Mucosa of gallbladder (tissue), 1 donor: ENCODE measurements at regions not wholly inside any gene's neighbourhood (a gene's known extent, or its start where the extent isn't known, plus 50 kb on each side); places are given as distances from the start of the nearest gene placed in this dataset.
"Not testable (repeated sequence)": the region's sequence is repeated elsewhere in the genome, so short reads cannot be mapped to it uniquely, and the experiment has no call there.

ENCODE experiments used
- DNase-seq: peaks from one replicate; pipeline ENCODE4 v3.0.0-alpha.2; 2020; ENCODE audit warnings: low spot score
- donor health status: DM: no; HTN: no; CAD: no.

GRCh38 chr1:120465900-120466299 lies 51.1 kb downstream of the NBPF8 start:
- DNase-seq = not testable (repeated sequence)

DNA sequence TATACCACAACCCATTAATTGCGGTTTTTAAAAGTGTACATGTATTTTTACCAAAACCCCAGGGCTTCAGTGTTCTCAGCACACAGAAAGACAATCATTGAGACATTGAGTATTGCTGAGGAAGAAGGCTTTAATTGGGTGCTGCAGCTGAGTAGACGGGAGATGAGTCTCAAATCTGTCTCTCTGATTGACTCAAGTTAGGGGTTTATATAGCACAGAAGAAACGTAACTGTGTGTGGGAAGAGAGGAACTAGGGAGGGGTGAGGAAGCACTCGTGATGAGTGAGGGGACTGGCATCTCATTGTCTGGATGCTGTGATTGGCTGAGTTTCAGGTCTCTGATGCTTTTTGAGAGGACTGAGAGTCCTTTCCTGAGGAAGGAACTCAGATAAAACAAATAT lies 62.8 kb downstream of the NBPF8 start:
- DNase-seq = not testable (repeated sequence)

- DNase-seq = not testable (repeated sequence)
Observed at GRCh38 chr1:120478400-120478799, 63.6 kb downstream of the NBPF8 start.

DNA sequence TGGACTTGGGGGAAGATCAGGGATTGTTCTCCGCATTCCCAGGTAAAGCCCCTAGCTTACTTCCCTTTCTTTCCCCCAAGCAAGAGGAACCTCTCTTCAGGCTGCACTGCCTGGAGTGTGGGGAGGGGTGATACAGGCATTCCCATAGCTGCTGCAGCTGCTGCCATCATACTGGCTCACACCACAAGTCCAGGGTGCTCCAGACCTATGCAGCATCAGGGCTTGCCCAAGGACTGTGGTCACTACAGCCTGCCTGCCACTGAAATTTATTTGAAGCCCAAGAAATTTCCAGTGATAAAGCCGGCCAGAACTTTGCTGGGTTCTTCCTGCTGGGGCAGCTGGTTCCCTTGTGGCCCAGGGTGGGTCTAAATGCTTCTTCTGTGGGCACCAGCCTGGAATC lies 72.7 kb downstream of the NBPF8 start:
- not testable (repeated sequence) for DNase-seq

DNA sequence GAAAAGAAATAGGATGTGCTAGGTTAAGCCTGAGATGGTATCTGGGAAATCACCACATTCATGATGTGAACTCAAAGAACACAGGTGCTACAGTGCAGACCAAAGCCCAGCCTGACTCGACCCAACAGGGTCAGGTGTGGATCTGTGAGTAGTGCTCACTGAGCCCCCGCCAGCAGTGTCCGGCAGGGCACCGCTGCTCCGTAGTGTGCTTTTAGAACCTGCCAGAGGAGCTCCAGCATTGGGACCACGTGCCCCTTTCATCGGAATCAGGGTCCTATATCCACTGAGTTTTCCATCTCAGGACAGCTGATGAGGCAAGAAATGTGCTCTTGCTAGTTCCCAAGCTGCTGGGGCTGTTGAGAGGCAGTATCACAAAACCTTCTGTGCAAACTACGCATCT lies 74.4 kb downstream of the NBPF8 start:
- not testable (repeated sequence) for DNase-seq

DNA sequence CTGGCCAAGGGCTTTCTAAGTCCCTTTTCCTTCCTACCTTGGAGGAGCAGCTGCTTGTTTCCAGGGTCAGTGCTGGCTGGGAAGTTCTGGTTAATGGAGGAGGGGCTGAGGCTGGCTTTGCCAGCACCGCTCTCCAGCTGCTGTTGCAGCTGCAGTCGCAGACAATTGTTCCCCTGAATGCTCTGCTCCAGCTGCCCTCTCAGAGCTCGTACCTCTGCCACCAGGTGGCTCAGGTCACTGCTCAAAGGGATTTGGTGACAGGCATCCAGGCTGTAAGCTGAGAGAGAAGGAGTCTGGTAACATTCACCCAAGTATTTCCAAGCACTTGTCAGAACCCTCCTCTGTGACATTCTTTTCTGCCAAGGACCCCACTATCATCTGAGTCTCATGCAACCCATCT lies 82.3 kb downstream of the NBPF8 start:
- DNase-seq = not testable (repeated sequence)

- not testable (repeated sequence) for DNase-seq
Observed at GRCh38 chr1:120503284-120503683, 88.4 kb downstream of the NBPF8 start.

- DNase-seq = not testable (repeated sequence)
Observed at GRCh38 chr1:120506352-120506751, 91.5 kb downstream of the NBPF8 start.

DNA sequence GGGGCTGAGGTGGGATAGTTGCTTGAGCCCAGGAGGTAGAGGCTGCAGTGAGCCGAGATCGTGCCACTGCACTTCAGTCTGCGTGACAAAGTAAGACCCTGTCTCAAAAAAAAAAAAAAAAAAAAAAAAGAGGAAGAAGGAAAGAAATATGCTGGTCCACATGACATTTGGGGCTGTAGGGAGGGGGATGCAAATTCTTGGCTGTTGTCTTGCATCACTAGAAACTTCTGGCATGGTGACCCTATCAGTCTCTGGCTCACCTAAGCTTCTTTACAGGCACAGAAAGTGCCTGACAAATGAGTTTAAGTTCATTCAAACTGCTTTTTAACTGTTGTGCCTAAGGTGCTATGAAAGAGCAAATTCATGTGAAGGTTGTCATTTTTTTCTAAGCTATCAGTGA lies 93.5 kb downstream of the NBPF8 start:
- DNase-seq = not testable (repeated sequence)

DNA sequence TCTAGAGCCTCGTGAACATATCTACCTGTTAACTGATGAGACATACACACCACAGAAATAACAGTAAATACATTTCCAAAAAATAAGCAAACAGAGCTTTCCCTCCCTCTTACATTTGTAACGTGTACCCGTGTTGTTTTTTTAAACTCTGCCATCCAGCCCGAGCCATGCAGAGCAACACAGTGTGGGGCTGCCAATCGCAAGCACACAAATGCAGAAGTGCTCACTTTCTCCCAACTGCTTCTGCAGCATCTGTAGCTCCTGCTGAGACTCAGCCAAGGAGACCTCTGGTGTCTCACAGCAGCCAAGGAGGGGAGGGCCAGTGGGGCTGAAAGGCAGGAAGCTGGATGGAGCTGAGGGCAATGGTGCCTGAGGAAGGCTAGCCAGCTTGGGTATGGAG lies 94.4 kb downstream of the NBPF8 start:
- not testable (repeated sequence) for DNase-seq

- not testable (repeated sequence) for DNase-seq
Observed at GRCh38 chr1:120513099-120513498, 98.3 kb downstream of the NBPF8 start.

- DNase-seq = not testable (repeated sequence)
Observed at GRCh38 chr1:120513531-120513930, 98.7 kb downstream of the NBPF8 start.

GRCh38 chr1:120519196-120519595 lies 104.4 kb downstream of the NBPF8 start:
- DNase-seq = not testable (repeated sequence)

- not testable (repeated sequence) for DNase-seq
Observed at GRCh38 chr1:120524416-120524815, 109.6 kb downstream of the NBPF8 start.

GRCh38 chr1:120525386-120525785 lies 110.6 kb downstream of the NBPF8 start:
- DNase-seq = not testable (repeated sequence)

DNA sequence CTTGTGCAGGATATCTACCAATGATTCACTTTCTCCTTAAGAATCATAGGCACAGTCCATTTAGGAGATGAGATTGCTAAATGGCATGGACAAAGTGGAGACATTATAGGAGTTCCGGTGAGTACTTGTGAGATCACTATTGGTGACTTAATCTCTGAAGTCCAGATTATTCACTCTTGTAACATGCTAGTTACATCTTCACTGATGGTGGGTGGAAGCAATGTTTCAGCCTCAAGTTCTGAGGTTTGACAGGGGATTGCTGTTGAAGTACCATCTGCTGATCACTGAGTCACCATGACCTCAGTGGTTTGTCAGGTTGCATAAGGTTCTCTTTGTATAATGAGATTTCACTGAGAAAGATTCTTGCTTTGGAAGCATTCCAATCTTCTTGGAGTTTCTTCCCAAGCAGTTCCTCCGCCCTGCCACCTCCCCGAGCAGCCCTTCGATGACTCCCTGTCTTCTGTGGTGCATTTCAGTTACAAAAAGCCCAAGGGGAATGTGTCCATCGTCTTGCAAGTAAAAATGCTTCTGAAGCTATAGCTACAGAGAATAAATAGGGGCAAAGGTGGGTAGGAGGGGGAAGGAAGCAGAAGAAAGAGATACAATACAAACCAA lies 114.7 kb downstream of the NBPF8 start:
- not testable (repeated sequence) for DNase-seq

GRCh38 chr1:120531455-120531854 lies 116.6 kb downstream of the NBPF8 start:
- DNase-seq = not testable (repeated sequence)

GRCh38 chr1:120534361-120535047 lies 119.7 kb downstream of the NBPF8 start:
- not testable (repeated sequence) for DNase-seq

DNA sequence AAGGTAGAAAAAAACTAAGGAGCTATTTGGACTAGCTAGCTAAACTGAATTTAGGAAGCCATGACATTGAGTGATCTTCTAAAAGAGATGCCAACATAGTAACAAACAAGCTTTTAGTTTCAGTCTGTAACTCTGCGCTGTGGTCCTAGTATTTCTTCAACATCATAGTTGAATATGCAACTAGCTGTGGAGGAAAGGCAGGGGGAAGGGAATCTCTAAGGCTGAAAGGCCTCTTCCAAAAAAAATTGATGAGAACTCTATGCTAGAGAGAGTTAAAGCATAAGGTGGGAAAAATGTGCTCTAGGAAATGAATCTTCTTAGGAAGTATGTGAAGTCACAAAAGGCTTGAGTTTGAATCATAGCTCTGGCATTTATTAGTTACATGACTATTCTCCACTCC lies 120.2 kb downstream of the NBPF8 start:
- not testable (repeated sequence) for DNase-seq

- DNase-seq = not testable (repeated sequence)
Observed at GRCh38 chr1:120541394-120541793, 126.6 kb downstream of the NBPF8 start.

- not testable (repeated sequence) for DNase-seq
Observed at GRCh38 chr1:120542365-120542764, 127.5 kb downstream of the NBPF8 start.

- DNase-seq = not testable (repeated sequence)
Observed at GRCh38 chr1:120542940-120543339, 128.1 kb downstream of the NBPF8 start.

DNA sequence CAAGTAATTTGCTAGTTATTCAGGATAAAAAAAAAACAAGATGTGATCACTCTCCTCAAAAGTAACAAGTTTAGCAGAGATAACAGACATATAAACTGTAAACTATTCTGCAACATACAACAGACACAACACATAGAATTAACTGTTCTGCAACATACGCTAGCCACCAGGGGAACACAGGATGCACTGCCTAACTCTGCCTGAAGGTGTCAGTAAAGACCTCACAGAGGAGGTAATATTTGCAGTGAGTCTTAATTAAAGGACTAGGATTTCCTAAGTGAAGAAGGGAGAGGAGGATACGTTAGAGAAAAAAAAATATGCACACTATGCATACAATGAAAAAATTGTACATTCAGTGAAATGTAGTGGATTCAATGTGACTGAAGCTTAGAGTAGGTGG lies 129.6 kb downstream of the NBPF8 start:
- DNase-seq = peak; percentile 82
